OCI-LY1 (cell line): ENCODE measurements at regions not wholly inside any gene's neighbourhood (a gene's known extent, or its start where the extent isn't known, plus 50 kb on each side); places are given as distances from the start of the nearest gene placed in this dataset.

Experiments
- H2AFZ ChIP-seq: fragments of 200-600 bp; sonication (generic), shearing (Covaris generic); 2 replicates; pipeline ENCODE4 v1.6.0; 2014; ENCODE audit warnings: antibody characterized with exemption, mild to moderate bottlenecking, low read length
- H3F3A ChIP-seq: fragments of 200-600 bp; sonication (generic), shearing (Covaris generic); 2 replicates; pipeline ENCODE4 v1.6.0; 2014; ENCODE audit warnings: mild to moderate bottlenecking, antibody characterized with exemption, low read length, moderate library complexity; ENCODE audit not compliant: insufficient read depth
- H3K27ac ChIP-seq: fragments of 200-600 bp; sonication (generic); 2 replicates; pipeline ENCODE4 v1.5.1; 2014; ENCODE audit warnings: low read length, mixed run types, mild to moderate bottlenecking, low read depth; ENCODE audit not compliant: poor library complexity, severe bottlenecking
- H3K27me3 ChIP-seq: fragments of 200-600 bp; sonication (generic); 2 replicates; pipeline ENCODE4 v1.6.0; 2014; ENCODE audit warnings: antibody characterized with exemption, mild to moderate bottlenecking, low read length, moderate library complexity; ENCODE audit not compliant: insufficient read depth
- H3K36me3 ChIP-seq: fragments of 200-600 bp; sonication (generic); 2 replicates; pipeline ENCODE4 v1.6.1; 2014; ENCODE audit warnings: mild to moderate bottlenecking, antibody characterized with exemption, low read length, moderate library complexity, mixed read lengths; ENCODE audit not compliant: insufficient read depth
- H3K4me1 ChIP-seq: fragments of 200-600 bp; sonication (generic); 2 replicates; pipeline ENCODE4 v1.5.1; 2014; ENCODE audit warnings: mild to moderate bottlenecking, low read length, moderate library complexity; ENCODE audit not compliant: insufficient read depth, severe bottlenecking
- H3K4me2 ChIP-seq: fragments of 200-600 bp; sonication (generic), shearing (Covaris generic); 2 replicates; pipeline ENCODE4 v1.6.1; 2014; ENCODE audit warnings: low read length
- H3K4me3 ChIP-seq: fragments of 200-600 bp; sonication (generic); 2 replicates; pipeline ENCODE4 v1.5.1; 2014; ENCODE audit warnings: low read length, low read depth, mild to moderate bottlenecking, mixed read lengths; ENCODE audit not compliant: poor library complexity, severe bottlenecking
- H3K79me2 ChIP-seq: fragments of 200-600 bp; shearing (Covaris generic); 2 replicates; pipeline ENCODE4 v1.6.1; 2016; ENCODE audit warnings: mixed run types, low read length, mixed read lengths; ENCODE audit not compliant: insufficient read depth
- H3K9ac ChIP-seq: fragments of 200-600 bp; sonication (generic), shearing (Covaris generic); 2 replicates; pipeline ENCODE4 v1.6.1; 2014; ENCODE audit warnings: mild to moderate bottlenecking, low read length, mixed read lengths
- H3K9me2 ChIP-seq: fragments of 200-600 bp; sonication (generic), shearing (Covaris generic); 2 replicates; pipeline ENCODE4 v1.6.1; 2014; ENCODE audit warnings: low read depth, mild to moderate bottlenecking, low read length, mixed read lengths
- H3K9me3 ChIP-seq: fragments of 200-600 bp; shearing (Covaris generic); 2 replicates; pipeline ENCODE4 v1.6.1; 2014; ENCODE audit warnings: low read length, mixed read lengths
- H4K20me1 ChIP-seq: fragments of 200-600 bp; sonication (generic), shearing (Covaris generic); 2 replicates; pipeline ENCODE4 v1.6.0; 2016; ENCODE audit warnings: mild to moderate bottlenecking, low read length; ENCODE audit not compliant: insufficient read depth
- EZH2 ChIP-seq: fragments of 200-600 bp; sonication (generic), shearing (Covaris generic); IDR thresholded peaks from 2 replicates; pipeline ENCODE4 v1.8.0; 2017; ENCODE audit warnings: borderline replicate concordance, mixed run types, mild to moderate bottlenecking, antibody characterized with exemption, low read length, moderate library complexity, mixed read lengths
- TF ChIP-seq, protein P1 (sequence below): fragments of 200-600 bp; sonication (generic), shearing (Covaris generic); IDR thresholded peaks from 2 replicates; pipeline ENCODE4 v1.5.1; 2017; ENCODE audit warnings: mild to moderate bottlenecking, antibody characterized with exemption, low read length, moderate library complexity, mixed read lengths

DNA sequence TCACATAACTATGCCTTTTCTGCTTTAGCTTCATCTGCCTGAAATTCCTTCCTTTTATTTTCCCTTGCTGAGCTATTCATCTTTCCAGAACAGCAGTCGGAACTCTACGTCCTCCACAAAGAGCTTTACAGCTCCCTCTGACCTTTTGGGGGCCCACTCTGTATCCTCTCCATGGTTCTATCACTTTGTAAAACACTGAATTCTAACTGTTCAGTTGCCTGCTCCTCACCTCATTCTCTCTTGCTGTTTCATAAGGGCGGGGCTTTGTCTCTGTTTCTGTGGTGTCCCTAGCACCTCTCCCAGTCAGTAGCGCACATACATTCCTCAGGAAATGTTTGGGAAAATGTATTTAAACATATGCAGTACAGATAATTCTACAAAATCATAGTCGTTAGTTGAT lies 737.0 kb downstream of the RAB28 start:
- no peak overlapping the region for H3K4me2 ChIP-seq
- TF ChIP-seq, protein P1, sequence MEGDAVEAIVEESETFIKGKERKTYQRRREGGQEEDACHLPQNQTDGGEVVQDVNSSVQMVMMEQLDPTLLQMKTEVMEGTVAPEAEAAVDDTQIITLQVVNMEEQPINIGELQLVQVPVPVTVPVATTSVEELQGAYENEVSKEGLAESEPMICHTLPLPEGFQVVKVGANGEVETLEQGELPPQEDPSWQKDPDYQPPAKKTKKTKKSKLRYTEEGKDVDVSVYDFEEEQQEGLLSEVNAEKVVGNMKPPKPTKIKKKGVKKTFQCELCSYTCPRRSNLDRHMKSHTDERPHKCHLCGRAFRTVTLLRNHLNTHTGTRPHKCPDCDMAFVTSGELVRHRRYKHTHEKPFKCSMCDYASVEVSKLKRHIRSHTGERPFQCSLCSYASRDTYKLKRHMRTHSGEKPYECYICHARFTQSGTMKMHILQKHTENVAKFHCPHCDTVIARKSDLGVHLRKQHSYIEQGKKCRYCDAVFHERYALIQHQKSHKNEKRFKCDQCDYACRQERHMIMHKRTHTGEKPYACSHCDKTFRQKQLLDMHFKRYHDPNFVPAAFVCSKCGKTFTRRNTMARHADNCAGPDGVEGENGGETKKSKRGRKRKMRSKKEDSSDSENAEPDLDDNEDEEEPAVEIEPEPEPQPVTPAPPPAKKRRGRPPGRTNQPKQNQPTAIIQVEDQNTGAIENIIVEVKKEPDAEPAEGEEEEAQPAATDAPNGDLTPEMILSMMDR, result no peak
- no peak for TF ChIP-seq EZH2

DNA sequence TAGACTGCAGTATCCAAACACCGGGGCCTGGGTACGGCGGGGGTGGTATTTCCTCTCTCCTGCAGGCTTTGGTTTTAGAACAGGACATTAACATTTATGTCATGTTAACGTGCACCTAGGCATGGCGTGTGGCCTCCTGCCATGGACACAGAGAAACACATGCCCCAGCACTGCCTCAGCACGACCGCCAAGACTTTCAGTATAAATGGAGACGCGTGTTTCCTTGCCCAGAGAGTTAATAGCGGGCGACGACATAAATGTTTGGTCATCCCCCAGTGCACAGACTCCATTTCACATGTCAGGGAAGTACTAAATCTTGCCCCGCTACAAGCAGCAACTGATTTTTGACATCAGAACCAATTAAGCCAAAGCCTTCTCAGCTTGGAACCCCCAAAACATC lies 737.9 kb downstream of the RAB28 start:
- H3K36me3 ChIP-seq, result no peaks in the 10 kb centered on the region
- H4K20me1 ChIP-seq, result no peaks in the 10 kb centered on the region
- H2AFZ ChIP-seq, result no peak overlapping the region
- no peak overlapping the region for H3K4me2 ChIP-seq
- no peak for TF ChIP-seq EZH2
- TF ChIP-seq, protein P1, result no peak
- H3K79me2 ChIP-seq, result no peaks in the 10 kb centered on the region
- H3K9me3 ChIP-seq, result no peaks in the 10 kb centered on the region
- H3K27ac ChIP-seq, result no peak overlapping the region
- H3K4me1 ChIP-seq, result no peaks in the 10 kb centered on the region
- H3K4me3 ChIP-seq, result no peak overlapping the region
- H3F3A ChIP-seq, result no peaks in the 10 kb centered on the region
- no peak overlapping the region for H3K9ac ChIP-seq
- no peaks in the 10 kb centered on the region for H3K27me3 ChIP-seq
- no peaks in the 10 kb centered on the region for H3K9me2 ChIP-seq

More for the DNA sequence above, 737.0 kb downstream of the RAB28 start:
- H3F3A ChIP-seq, result no peaks in the 10 kb centered on the region
- H3K4me3 ChIP-seq, result no peak overlapping the region
- no peaks in the 10 kb centered on the region for H3K36me3 ChIP-seq
- H3K9me3 ChIP-seq, result no peaks in the 10 kb centered on the region
- H3K9ac ChIP-seq, result no peak overlapping the region
- no peaks in the 10 kb centered on the region for H3K27me3 ChIP-seq
- H3K79me2 ChIP-seq, result no peaks in the 10 kb centered on the region
- no peak overlapping the region for H3K27ac ChIP-seq
- no peaks in the 10 kb centered on the region for H3K9me2 ChIP-seq
- no peaks in the 10 kb centered on the region for H4K20me1 ChIP-seq
- H2AFZ ChIP-seq, result no peak overlapping the region
- no peaks in the 10 kb centered on the region for H3K4me1 ChIP-seq

DNA sequence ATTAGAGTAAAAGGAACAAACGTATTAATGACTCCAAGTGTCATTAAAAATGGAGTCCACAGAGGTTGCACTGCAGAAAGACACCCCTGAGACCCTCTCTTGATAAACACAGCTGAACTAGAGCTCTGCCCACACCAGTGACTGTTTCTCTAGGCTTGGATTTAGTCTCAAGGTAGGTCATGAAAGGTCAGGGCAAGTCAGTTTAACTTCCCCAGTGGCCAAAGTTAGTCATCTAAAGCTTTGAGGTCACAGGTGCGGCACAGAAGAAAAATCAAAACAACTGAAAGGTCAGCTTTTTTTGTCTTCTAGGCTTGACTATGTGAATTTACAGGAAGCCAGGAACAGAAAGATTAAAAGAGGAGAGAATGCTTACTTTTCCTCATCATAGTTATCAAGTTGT lies 749.6 kb downstream of the RAB28 start:
- Histone ChIP-seq H3F3A (no peaks in the 10 kb centered on the region), H3K4me2 (no peak overlapping the region), H3K27ac (no peak overlapping the region), H3K9ac (no peak overlapping the region), H3K9me2 (no peaks in the 10 kb centered on the region), H4K20me1 (no peaks in the 10 kb centered on the region), H3K9me3 (no peaks in the 10 kb centered on the region), H3K27me3 (no peaks in the 10 kb centered on the region), H2AFZ (no peak overlapping the region), H3K4me3 (no peak overlapping the region), H3K4me1 (no peaks in the 10 kb centered on the region), H3K36me3 (no peaks in the 10 kb centered on the region), H3K79me2 (no peaks in the 10 kb centered on the region)
- TF ChIP-seq EZH2, result no peak
- TF ChIP-seq, protein P1, result no peak
